Liver (tissue), 8 donors: ENCODE measurements at regions not wholly inside any gene's neighbourhood (a gene's known extent, or its start where the extent isn't known, plus 50 kb on each side); places are given as distances from the start of the nearest gene placed in this dataset.

Experiments
- DNase-seq: peaks from one replicate; pipeline ENCODE4 v3.0.0-alpha.2; 2017; ENCODE audit warnings: low spot score
- H3K27ac ChIP-seq, 2 donors: one replicate each; pipeline ENCODE4 v1.7.0; 2013; ENCODE audit warnings: inconsistent platforms in 2 of 2, low read length in 2 of 2, control low read depth in 1 of 2, low read depth in 1 of 2, mild to moderate bottlenecking in 1 of 2
- H3K27me3 ChIP-seq, 4 donors: one replicate each; pipeline versions ENCODE4 v1.6.1 to v1.7.0; 2013; ENCODE audit warnings: low read length in 3 of 4, inconsistent platforms in 1 of 4, mild to moderate bottlenecking in 1 of 4, moderate library complexity in 1 of 4; ENCODE audit not compliant: control insufficient read depth in 4 of 4, insufficient read depth in 4 of 4
- H3K36me3 ChIP-seq, 4 donors: one replicate each; pipeline versions ENCODE4 v1.6.1 to v1.7.0; 2013; ENCODE audit warnings: low read length in 3 of 4, mild to moderate bottlenecking in 3 of 4, low read depth in 1 of 4, moderate library complexity in 1 of 4; ENCODE audit not compliant: control insufficient read depth in 4 of 4, insufficient read depth in 3 of 4
- H3K4me1 ChIP-seq, 4 donors: one replicate each; pipeline versions ENCODE4 v1.6.1 to v1.7.0; 2013; ENCODE audit warnings: low read length in 3 of 4, mild to moderate bottlenecking in 3 of 4, moderate library complexity in 1 of 4; ENCODE audit not compliant: control insufficient read depth in 4 of 4, insufficient read depth in 4 of 4
- H3K4me3 ChIP-seq, 3 donors: one replicate each; pipeline versions ENCODE4 v1.6.1 to v1.7.0; 2013; ENCODE audit warnings: low read length in 3 of 3, control low read depth in 1 of 3, low read depth in 1 of 3, mild to moderate bottlenecking in 1 of 3
- H3K9ac ChIP-seq, 2 donors: one replicate each; pipeline ENCODE4 v1.7.0; 2013; ENCODE audit warnings: low read length in 2 of 2, mild to moderate bottlenecking in 2 of 2, moderate library complexity in 2 of 2, control low read depth in 1 of 2, low read depth in 1 of 2
- H3K9me3 ChIP-seq, 4 donors: one replicate each; pipeline versions ENCODE4 v1.6.1 to v1.7.0; 2013; ENCODE audit warnings: low read length in 3 of 4; ENCODE audit not compliant: control insufficient read depth in 4 of 4
- EGR1 ChIP-seq, 2 donors: IDR thresholded peaks; 2 replicates each; pipeline ENCODE4 v1.6.1; 2016 to 2018; ENCODE audit warnings: antibody characterized with exemption in 2 of 2, low read depth in 2 of 2
- FOXA1 ChIP-seq: IDR thresholded peaks from 2 replicates; pipeline ENCODE4 v1.6.1; 2016; ENCODE audit warnings: antibody characterized with exemption
- FOXA2 ChIP-seq: IDR thresholded peaks from 2 replicates; pipeline ENCODE4 v1.6.1; 2016; ENCODE audit warnings: antibody characterized with exemption
- GABPA ChIP-seq, 2 donors: IDR thresholded peaks in 1 of 2; conservative IDR thresholded peaks in 1 of 2; 2 replicates each; pipeline ENCODE4 v1.6.1; 2016; ENCODE audit warnings: antibody characterized with exemption in 2 of 2, mild to moderate bottlenecking in 1 of 2, moderate library complexity in 1 of 2
- HNF4G ChIP-seq: IDR thresholded peaks from 2 replicates; pipeline ENCODE4 v1.6.1; 2016; ENCODE audit warnings: antibody characterized with exemption
- JUND ChIP-seq, 2 donors: IDR thresholded peaks; 2 replicates each; pipeline ENCODE4 v1.6.1; 2016; ENCODE audit warnings: antibody characterized with exemption in 2 of 2
- NR2F2 ChIP-seq: IDR thresholded peaks from 2 replicates; pipeline ENCODE4 v1.6.1; 2016; ENCODE audit warnings: antibody characterized with exemption
- RAD21 ChIP-seq, 2 donors: IDR thresholded peaks; 2 replicates each; pipeline ENCODE4 v1.6.1; 2016; ENCODE audit warnings: antibody characterized with exemption in 2 of 2, mild to moderate bottlenecking in 2 of 2
- RXRA ChIP-seq, 2 donors: IDR thresholded peaks; 2 replicates each; pipeline ENCODE4 v1.6.1; 2017 to 2018; ENCODE audit warnings: antibody characterized with exemption in 2 of 2, mild to moderate bottlenecking in 1 of 2
- SP1 ChIP-seq: IDR thresholded peaks from 2 replicates; pipeline ENCODE4 v1.6.1; 2018; ENCODE audit warnings: antibody characterized with exemption, mild to moderate bottlenecking
- YY1 ChIP-seq: IDR thresholded peaks from 2 replicates; pipeline ENCODE4 v1.6.1; 2016; ENCODE audit warnings: antibody characterized with exemption, mild to moderate bottlenecking
- WGBS: extraction: QIAGEN DNeasy Blood & Tissue Kit; methylation state at CpG from one replicate; pipeline ENCODE4 v1.1.7; 2013; 5-methylcytosine and 5-hydroxymethylcytosine counted together
- TF ChIP-seq, protein P1 (sequence below): fragments of 150-350 bp; IDR thresholded peaks from 2 replicates; pipeline ENCODE4 v1.5.1; 2017; ENCODE audit warnings: improper control_type of control experiment, low read depth, low read length; ENCODE audit not compliant: missing input control
- TF ChIP-seq, protein P2 (sequence below): IDR thresholded peaks from 2 replicates; pipeline ENCODE4 v1.6.1; 2016; ENCODE audit warnings: antibody characterized with exemption, mild to moderate bottlenecking
- TF ChIP-seq, protein P3 (sequence below): IDR thresholded peaks from 2 replicates; pipeline ENCODE4 v1.6.1; 2016; ENCODE audit warnings: antibody characterized with exemption
- donor health status: healthy.
- donor health status: healthy.
- donor health status: healthy.
- donor health status: healthy.
- donor health status: healthy.

DNA sequence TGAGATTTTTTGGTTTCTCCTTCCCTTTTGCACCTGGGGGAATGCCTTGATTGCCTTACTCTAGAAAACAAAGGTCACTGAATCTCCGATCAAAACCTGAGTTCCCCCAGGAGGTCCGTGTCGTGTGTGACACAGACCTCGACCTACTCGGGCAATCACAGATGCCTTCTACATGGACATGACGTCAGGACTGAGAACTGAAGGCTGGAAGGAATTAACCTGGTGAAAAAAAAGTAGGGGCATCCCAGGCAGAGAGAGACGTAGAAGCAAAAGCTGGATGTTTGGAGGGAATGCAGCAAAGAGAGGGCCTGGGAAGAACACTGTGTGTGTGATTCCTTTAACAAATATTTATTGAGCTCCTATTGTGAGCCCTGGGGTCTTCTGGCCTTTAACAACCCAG is 178.0 kb downstream of the PRDM2 start:
- no peaks in the 10 kb centered on the region for H3K9me3 ChIP-seq
- WGBS = 51% methylated on average over 7 of the region's 7 CpGs
- H3K9ac ChIP-seq = no peak overlapping the region
- H3K27ac ChIP-seq = no peak overlapping the region
- no peaks in the 10 kb centered on the region for H3K36me3 ChIP-seq
- no peak overlapping the region for H3K4me3 ChIP-seq
- no peak for TF ChIP-seq GABPA (IDR thresholded peaks at IDR 0.05 in 1 of 2, conservative IDR thresholded peaks at IDR 0.05 in 1 of 2)
- TF ChIP-seq FOXA1 = no peak
- no peak for TF ChIP-seq YY1
- no peak for TF ChIP-seq HNF4G
- TF ChIP-seq, protein P1, sequence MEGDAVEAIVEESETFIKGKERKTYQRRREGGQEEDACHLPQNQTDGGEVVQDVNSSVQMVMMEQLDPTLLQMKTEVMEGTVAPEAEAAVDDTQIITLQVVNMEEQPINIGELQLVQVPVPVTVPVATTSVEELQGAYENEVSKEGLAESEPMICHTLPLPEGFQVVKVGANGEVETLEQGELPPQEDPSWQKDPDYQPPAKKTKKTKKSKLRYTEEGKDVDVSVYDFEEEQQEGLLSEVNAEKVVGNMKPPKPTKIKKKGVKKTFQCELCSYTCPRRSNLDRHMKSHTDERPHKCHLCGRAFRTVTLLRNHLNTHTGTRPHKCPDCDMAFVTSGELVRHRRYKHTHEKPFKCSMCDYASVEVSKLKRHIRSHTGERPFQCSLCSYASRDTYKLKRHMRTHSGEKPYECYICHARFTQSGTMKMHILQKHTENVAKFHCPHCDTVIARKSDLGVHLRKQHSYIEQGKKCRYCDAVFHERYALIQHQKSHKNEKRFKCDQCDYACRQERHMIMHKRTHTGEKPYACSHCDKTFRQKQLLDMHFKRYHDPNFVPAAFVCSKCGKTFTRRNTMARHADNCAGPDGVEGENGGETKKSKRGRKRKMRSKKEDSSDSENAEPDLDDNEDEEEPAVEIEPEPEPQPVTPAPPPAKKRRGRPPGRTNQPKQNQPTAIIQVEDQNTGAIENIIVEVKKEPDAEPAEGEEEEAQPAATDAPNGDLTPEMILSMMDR = no peak
- no peak for TF ChIP-seq JUND (IDR thresholded peaks at IDR 0.05)
- no peak for TF ChIP-seq EGR1 (IDR thresholded peaks at IDR 0.05; ENCODE audit: low read depth in 2 of 2)
- TF ChIP-seq, protein P2, sequence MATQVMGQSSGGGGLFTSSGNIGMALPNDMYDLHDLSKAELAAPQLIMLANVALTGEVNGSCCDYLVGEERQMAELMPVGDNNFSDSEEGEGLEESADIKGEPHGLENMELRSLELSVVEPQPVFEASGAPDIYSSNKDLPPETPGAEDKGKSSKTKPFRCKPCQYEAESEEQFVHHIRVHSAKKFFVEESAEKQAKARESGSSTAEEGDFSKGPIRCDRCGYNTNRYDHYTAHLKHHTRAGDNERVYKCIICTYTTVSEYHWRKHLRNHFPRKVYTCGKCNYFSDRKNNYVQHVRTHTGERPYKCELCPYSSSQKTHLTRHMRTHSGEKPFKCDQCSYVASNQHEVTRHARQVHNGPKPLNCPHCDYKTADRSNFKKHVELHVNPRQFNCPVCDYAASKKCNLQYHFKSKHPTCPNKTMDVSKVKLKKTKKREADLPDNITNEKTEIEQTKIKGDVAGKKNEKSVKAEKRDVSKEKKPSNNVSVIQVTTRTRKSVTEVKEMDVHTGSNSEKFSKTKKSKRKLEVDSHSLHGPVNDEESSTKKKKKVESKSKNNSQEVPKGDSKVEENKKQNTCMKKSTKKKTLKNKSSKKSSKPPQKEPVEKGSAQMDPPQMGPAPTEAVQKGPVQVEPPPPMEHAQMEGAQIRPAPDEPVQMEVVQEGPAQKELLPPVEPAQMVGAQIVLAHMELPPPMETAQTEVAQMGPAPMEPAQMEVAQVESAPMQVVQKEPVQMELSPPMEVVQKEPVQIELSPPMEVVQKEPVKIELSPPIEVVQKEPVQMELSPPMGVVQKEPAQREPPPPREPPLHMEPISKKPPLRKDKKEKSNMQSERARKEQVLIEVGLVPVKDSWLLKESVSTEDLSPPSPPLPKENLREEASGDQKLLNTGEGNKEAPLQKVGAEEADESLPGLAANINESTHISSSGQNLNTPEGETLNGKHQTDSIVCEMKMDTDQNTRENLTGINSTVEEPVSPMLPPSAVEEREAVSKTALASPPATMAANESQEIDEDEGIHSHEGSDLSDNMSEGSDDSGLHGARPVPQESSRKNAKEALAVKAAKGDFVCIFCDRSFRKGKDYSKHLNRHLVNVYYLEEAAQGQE = no peak
- H3K4me1 ChIP-seq = no peaks in the 10 kb centered on the region
- DNase-seq = no peak
- peaks cover 0 to 5% (median 0%) of the 10 kb centered on the region in 4 donors for H3K27me3 ChIP-seq

DNA sequence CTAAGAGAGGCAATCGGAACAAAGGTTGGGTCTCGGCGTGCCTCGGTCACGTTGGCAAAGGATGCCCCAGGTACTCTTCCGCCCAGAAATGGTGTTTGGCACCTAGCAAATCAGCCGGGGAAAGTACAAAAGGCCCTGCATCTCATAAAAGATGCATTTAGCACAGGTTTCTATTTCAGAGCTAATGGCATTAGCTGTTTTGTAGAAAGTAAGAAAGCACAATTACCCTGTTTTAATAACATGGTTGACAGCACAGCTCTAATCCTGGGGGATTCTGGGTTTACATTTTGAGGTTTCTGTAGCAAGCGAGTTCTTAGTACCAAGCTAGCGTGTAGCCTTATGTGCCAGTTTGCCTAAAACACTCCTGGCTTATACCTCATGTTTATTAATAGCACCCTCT is 178.5 kb downstream of the PRDM2 start:
- TF ChIP-seq FOXA2 (no peak), HNF4G (no peak), GABPA (IDR thresholded peaks at IDR 0.05 in 1 of 2, conservative IDR thresholded peaks at IDR 0.05 in 1 of 2) (no peak)
- Histone ChIP-seq H3K36me3 (no peaks in the 10 kb centered on the region), H3K9me3 (no peaks in the 10 kb centered on the region), H3K27ac (no peak overlapping the region), H3K9ac (no peak overlapping the region), H3K4me3 (no peak overlapping the region), H3K27me3 (peaks cover 0 to 5% (median 0%) of the 10 kb centered on the region in 4 donors), H3K4me1 (no peaks in the 10 kb centered on the region)
- WGBS = 84% methylated on average over 9 of the region's 9 CpGs
- DNase-seq = no peak

DNA sequence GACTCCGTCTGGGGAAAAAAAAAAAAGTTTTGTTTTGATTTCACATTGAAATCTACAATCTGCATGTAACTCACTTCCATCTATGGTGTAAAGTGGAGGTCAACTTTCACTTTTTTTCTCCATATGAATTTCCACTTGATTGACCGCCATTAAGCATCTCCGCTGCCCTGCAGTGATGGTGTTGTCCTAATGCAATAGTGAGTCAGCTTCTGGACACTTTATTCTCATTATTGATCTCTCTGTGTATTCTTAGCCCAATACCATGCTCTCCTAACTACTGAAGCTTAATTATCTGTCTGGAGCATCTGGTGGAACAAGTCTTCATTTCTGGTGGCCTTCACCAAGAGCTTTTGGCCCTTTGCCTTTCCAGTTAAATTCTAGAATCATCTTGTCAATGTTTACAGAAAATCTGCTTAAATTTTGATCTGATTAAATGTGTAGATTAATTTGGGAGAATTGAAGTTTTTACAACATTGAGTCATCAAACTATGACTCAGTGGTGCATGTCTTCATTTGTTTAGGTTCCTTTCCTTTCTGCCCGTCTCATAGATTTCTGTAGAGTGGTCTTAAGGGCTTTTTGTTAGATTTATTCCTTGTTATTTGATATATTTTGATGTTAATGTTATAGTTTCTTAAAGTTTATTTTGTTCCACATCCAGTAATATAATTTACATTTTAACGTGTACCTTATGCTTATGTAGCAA is 181.5 kb downstream of the PRDM2 start:
- no peak overlapping the region for H3K4me3 ChIP-seq
- H3K36me3 ChIP-seq = no peaks in the 10 kb centered on the region
- peaks cover 0 to 8% (median 0%) of the 10 kb centered on the region in 4 donors for H3K27me3 ChIP-seq
- no peaks in the 10 kb centered on the region for H3K4me1 ChIP-seq
- no peak overlapping the region for H3K27ac ChIP-seq
- no peak for DNase-seq
- no peaks in the 10 kb centered on the region for H3K9me3 ChIP-seq
- 66% methylated on average over 5 of the region's 5 CpGs for WGBS
- no peak overlapping the region for H3K9ac ChIP-seq
- TF ChIP-seq RXRA (IDR thresholded peaks at IDR 0.05) (no peak), HNF4G (no peak), FOXA2 (no peak), SP1 (no peak), FOXA1 (no peak), NR2F2 (no peak), EGR1 (IDR thresholded peaks at IDR 0.05; ENCODE audit: low read depth in 2 of 2) (no peak), RAD21 (IDR thresholded peaks at IDR 0.05) (no peak)
- TF ChIP-seq, protein P2 = no peak
- TF ChIP-seq, protein P1 = no peak
- TF ChIP-seq, protein P3, sequence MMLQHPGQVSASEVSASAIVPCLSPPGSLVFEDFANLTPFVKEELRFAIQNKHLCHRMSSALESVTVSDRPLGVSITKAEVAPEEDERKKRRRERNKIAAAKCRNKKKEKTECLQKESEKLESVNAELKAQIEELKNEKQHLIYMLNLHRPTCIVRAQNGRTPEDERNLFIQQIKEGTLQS = no peak
